LNCaP clone FGC (cell line): ENCODE measurements at regions not wholly inside any gene's neighbourhood (a gene's known extent, or its start where the extent isn't known, plus 50 kb on each side); places are given as distances from the start of the nearest gene placed in this dataset.
"Not testable (repeated sequence)": the region's sequence is repeated elsewhere in the genome, so short reads cannot be mapped to it uniquely, and the experiment has no call there.

Experiments used
- DNase-seq: peaks from one replicate; pipeline ENCODE4 v3.0.0-alpha.2; 2011; ENCODE audit warnings: low read depth
- H3K4me3 ChIP-seq: 2 replicates; pipeline ENCODE4 v1.5.1; 2011; ENCODE audit warnings: mild to moderate bottlenecking, low read depth, low read length, control low read depth
- TF ChIP-seq, protein P1 (sequence below): IDR thresholded peaks from 2 replicates; pipeline ENCODE4 v1.5.1; 2012; ENCODE audit warnings: mild to moderate bottlenecking; ENCODE audit not compliant: control insufficient read depth, insufficient read depth; ENCODE audit errors: extremely low read depth

DNA sequence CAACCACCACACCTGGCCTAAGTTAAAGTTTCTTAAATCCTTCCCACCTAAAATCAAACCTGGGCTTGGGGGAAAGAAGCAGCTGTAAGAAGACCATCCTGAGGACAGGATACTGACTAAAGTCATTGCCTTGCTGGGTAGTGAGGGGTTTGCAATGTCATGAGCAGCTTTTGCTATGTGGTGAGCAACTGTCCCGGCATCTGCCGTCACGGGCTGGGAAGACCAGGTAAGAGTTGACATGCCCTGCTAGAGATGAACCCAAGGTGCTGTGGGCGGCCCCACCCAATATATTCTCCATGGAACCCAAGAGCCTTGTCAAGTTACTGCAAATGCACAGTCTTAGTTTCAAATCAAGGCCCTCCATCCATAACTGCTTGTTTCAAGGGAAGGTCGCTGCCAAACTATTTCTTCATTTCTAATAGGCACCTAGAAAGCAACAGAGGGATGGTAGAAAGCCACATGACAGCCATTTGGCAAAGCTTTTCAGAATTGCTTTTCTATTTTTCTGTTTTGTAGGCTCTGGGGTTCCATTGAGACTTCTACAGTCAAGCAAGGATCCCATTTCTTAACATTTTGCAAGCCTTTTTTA lies 357.8 kb upstream of the JARID2 start:
- TF ChIP-seq, protein P1, sequence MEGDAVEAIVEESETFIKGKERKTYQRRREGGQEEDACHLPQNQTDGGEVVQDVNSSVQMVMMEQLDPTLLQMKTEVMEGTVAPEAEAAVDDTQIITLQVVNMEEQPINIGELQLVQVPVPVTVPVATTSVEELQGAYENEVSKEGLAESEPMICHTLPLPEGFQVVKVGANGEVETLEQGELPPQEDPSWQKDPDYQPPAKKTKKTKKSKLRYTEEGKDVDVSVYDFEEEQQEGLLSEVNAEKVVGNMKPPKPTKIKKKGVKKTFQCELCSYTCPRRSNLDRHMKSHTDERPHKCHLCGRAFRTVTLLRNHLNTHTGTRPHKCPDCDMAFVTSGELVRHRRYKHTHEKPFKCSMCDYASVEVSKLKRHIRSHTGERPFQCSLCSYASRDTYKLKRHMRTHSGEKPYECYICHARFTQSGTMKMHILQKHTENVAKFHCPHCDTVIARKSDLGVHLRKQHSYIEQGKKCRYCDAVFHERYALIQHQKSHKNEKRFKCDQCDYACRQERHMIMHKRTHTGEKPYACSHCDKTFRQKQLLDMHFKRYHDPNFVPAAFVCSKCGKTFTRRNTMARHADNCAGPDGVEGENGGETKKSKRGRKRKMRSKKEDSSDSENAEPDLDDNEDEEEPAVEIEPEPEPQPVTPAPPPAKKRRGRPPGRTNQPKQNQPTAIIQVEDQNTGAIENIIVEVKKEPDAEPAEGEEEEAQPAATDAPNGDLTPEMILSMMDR: no peak
- DNase-seq: no peak
- no peak overlapping the region for H3K4me3 ChIP-seq

- H3K4me3 ChIP-seq: no peak overlapping the region
- TF ChIP-seq, protein P1: no peak
- DNase-seq: no peak
Measured at GRCh38 chr6:14888575-14889000, 357.3 kb upstream of the JARID2 start.

GRCh38 chr6:14889188-14889587 lies 356.7 kb upstream of the JARID2 start:
- H3K4me3 ChIP-seq: no peak overlapping the region
- DNase-seq: peak; percentile 76
- TF ChIP-seq, protein P1: no peak

- TF ChIP-seq, protein P1: no peak
- no peak overlapping the region for H3K4me3 ChIP-seq
- peak; percentile 94 for DNase-seq
Measured at GRCh38 chr6:14889611-14890593, 356.0 kb upstream of the JARID2 start.

- H3K4me3 ChIP-seq, DNase-seq: not testable (repeated sequence)
Measured at GRCh38 chr6:14891820-14892375, 354.0 kb upstream of the JARID2 start.

- no peak for DNase-seq
- no peak overlapping the region for H3K4me3 ChIP-seq
- TF ChIP-seq, protein P1: no peak
Measured at GRCh38 chr6:14894105-14894504, 351.8 kb upstream of the JARID2 start.

DNA sequence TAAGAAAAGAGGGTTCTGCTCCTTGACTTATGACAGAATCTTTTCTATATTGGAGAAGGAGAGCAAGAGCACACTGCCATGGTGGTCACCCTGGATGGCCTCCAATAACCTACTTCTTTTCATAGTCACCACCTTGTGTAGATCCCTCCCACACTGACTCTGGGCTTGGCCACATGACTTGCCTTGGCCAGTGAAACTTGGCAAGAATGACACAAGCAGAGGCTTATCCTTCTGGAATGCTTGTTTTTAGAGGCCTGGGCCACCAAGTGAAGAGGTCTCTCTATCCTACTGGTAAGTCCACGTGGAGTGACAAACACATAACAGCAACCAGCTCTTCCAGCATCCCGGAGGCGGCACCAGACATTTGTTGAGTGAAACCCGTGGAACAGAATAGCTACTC lies 349.4 kb upstream of the JARID2 start:
- no peak overlapping the region for H3K4me3 ChIP-seq
- TF ChIP-seq, protein P1: no peak
- DNase-seq: no peak
